Activated naive CD4-positive, alpha-beta T cell treated with anti-CD3 and anti-CD28 coated beads, Interleukin-2, amount 50 U/mL, for 16 hours (primary cell): ENCODE measurements at regions not wholly inside any gene's neighbourhood (a gene's known extent, or its start where the extent isn't known, plus 50 kb on each side); places are given as distances from the start of the nearest gene placed in this dataset.

Source experiments
- DNase-seq: peaks from one replicate; pipeline ENCODE4 v3.0.0-alpha.2; 2020

GRCh38 chr17:14803826-14804225 lies 461.3 kb downstream of the PMP22 start:
- no peak for DNase-seq

- DNase-seq = no peak
Observed at GRCh38 chr17:14797801-14798200, 467.3 kb downstream of the PMP22 start.

- DNase-seq = no peak
Observed at GRCh38 chr17:14797021-14797420, 468.1 kb downstream of the PMP22 start.

DNA sequence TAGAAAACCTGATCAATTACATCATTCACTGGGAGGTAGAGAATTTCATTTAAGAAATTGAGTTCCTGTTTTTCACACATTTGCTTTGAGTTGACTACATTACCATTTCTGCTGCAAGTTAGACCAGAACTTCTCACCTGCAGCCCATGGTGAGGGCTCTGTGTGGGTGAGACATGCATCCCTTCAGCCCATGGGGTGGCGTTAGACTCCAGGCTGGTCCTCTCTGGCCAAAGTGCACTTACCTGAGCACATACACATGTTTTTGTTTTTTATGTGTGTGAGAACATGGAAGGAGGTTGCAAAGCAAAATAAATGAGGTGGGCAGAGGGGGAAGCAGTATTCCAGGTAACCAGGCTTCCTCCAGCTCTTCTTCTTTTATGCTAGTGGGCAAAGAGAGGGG lies 470.2 kb downstream of the PMP22 start:
- DNase-seq = no peak

DNA sequence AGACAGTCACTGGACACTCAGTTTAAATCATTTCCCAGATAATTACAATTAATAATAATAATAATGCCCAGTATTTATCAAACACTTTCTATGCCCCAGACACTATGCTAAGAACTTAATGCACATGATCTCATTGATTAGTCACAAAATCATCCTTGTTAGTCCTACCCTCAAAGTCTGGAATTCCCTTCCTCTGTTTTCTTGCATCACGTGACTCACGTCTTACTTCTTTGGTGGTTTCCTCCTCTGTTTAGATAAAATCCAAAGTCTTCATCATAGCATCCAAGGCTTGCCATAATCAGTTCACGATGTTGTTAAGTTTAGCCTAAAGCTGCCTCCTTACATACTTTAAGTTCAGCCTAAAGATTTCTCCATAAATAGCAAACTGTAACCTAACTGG lies 471.9 kb downstream of the PMP22 start:
- no peak for DNase-seq

- DNase-seq = no peak
Observed at GRCh38 chr17:14792746-14793145, 472.4 kb downstream of the PMP22 start.

DNA sequence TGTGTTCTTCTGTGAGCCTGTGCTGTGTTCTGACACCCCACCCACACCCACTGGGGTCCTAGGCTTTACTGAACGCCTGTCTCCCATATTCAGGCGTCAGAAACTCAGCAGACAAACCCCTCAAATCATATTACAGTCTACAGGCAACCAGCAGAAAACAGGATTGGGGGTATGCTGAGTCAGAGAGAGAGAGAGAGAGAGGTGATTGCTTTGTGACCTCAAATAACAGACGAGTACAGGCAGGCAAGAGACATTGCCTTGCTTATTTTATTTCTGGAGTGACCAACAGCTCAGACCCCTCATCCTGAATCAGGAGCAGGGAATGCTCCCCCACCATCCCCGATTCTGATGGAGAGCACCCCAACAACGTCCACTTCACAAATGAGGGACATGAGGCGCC lies 473.9 kb downstream of the PMP22 start:
- DNase-seq = no peak

- DNase-seq = no peak
Observed at GRCh38 chr17:14790521-14790920, 474.6 kb downstream of the PMP22 start.

GRCh38 chr17:14784997-14785696 lies 480.0 kb downstream of the PMP22 start:
- DNase-seq = peak; percentile 28

DNA sequence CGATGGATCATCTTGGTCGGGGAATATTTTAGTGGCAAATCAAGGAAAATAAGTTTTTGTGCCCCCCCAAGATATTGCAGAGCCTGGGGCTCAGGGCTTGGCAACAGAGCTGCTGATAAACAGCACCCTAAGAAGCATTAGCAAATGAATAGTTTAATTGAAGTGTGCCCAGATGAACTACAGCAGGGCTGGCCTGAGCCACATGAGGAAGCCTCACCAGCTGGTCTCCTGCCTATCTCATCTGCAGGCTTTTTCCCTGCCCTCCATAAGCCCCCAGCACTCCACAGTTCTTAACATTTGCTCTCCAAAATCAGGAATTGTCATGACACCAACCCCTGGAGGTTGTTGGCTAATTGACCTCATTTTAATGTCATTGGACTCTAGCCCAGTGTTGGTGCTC lies 480.2 kb downstream of the HS3ST3B1 start:
- no peak for DNase-seq

DNA sequence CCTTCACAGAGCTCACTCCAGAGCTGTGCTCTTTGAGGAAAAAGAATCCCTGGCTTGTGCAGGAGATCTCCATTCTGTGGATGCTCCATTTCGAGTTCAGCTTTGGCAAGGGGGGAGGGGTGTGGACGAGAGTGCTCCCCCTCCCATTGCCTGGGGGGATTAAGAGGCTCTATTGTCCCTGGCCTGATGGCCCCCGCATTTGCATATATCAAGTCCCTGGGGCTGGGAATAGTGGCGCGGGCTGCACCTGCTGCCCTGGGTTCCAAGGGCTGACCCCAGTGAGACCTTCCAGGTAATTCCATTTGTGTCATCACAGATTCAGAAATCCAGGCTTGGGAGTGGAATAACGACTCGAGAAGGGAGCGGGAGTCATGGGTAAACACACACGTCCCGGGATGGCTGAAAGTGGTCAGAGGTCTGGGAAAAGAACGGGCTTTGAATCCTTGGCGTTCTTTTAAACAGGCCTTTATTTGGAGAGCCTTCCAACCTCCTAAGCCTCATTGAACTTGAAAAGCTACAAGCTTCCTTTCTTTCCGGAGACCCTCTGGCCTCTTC lies 479.3 kb downstream of the HS3ST3B1 start:
- DNase-seq = no peak

DNA sequence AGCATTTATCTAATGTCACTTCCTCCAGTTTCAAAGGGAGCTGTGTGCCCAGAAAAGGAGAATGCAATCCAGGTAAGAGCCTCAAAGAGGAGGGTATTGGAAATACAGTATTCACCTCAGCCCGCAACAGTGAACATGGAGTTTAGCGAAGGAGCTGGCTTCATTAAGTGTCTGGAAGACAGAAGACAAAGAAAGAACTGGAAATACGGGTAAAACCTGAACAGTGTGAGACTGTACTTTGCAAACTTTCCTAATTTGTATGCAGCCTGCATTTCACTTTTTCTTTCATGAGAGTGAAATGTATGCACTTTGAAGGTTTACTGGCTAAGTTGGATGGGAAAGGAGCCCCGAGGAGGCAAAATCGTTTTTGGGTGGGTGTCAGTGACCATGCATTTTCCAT lies 478.4 kb downstream of the HS3ST3B1 start:
- no peak for DNase-seq

- no peak for DNase-seq
Observed at GRCh38 chr17:14777291-14777690, 476.4 kb downstream of the HS3ST3B1 start.

- no peak for DNase-seq
Observed at GRCh38 chr17:14776791-14777190, 475.9 kb downstream of the HS3ST3B1 start.

- no peak for DNase-seq
Observed at GRCh38 chr17:14775731-14776492, 475.0 kb downstream of the HS3ST3B1 start.

DNA sequence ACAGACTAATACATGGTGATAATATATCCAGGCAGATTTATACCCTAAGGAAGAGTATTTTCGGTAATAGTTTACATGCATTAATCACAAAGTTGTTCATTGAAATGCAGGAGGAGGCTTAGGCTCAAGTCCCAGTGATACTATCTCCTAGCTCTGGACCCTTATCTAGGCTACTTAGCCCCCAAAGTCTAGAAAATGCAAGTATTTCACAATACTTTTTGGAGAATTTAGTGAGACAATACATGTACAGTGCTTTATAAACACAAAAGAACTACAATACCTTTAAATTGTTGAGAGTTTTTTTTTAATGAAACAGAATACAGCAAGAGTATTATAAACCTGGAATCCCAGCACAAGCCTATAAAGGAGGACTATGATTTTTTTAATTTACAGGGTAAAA lies 473.9 kb downstream of the HS3ST3B1 start:
- DNase-seq = no peak

DNA sequence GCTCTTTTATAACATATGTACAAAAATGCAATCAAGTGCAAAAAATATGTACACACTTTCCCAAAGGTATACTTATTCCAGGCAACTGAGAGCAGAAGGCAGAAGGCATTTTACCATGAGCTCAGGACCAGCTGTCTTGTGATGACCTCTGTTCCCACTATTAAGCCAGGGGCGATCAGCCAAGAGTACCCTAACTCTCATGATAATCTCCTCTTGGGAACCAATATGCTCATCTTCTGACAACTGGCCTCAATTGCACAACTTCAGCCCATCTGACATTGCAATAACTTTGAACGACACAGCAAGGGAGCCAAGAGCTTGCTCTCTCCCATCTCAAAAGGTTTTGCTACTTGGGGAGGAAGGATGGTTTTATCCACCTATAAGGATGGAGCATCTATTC lies 471.9 kb downstream of the HS3ST3B1 start:
- no peak for DNase-seq

DNA sequence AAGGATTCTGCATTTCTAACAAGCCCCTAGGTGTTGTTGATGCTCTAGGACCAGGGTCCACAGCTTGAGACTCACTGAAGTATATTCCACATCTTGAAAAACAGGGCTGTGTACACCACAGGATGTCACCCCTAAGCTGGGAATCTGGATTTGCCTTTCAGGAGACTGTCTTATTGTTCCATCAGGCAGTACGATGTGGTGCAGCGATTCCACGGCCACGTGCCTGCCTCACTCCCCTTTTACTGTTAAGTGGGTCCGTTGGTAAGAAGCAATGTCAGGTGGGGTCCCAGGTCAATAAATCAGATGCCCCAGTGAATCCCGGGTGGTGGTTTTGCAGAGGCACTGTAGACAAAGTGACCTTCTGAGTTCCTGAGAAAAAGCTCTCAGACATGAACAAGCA lies 470.7 kb downstream of the HS3ST3B1 start:
- no peak for DNase-seq

- DNase-seq = no peak
Observed at GRCh38 chr17:14768923-14769322, 468.0 kb downstream of the HS3ST3B1 start.

DNA sequence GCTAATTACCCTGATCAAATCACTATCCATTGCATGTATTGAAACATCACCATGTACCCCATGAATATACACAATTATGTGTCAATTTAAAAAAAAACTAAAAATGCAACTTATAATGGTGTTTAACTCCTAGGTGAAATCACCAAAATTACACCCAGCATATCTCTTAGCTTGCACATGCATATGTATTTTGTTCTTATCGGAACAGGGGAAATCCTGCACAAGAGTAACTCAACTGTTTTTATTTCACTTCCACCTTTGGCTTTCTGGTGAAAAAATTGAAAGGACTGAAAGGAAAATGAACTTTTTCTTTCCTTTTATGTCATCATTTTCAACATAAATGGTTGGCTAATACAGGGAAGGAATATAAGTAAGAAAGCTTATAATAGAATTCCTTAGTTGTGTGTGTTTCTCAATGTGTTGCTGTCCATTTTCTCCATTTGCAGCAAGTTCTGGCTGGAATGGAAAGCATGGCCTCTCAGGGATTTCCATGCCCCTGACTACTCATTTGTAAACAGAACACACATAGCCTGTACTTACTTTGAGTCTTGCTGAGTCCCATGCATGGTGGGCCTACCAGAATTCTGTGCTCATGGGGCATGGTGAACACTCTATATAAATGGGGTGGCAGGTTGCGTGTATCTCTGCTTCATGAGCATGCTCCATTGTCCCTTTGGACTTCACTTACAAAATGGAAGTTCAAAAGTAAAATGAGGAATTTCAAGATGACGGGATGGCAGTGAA lies 462.0 kb downstream of the HS3ST3B1 start:
- DNase-seq = no peak

- no peak for DNase-seq
Observed at GRCh38 chr17:14760719-14761411, 460.0 kb downstream of the HS3ST3B1 start.

DNA sequence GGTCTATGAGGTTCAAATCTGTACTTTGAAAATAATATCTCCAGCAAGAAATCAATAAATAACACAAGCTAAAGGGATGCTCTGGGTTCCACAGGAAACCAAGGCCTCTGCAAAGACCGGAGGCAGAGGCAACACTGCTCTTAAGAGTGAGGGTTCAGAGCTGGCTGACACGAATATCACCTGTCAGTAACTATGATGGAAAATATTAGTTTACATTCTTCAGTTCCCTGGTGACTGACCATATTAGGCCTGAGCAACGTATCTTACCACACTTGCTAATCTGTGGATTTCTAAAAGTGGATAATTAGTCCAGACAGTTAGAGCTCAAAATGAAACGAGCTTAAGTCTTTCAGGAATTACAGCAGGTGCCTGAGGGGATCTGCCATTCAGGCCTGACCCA lies 459.3 kb downstream of the HS3ST3B1 start:
- no peak for DNase-seq

DNA sequence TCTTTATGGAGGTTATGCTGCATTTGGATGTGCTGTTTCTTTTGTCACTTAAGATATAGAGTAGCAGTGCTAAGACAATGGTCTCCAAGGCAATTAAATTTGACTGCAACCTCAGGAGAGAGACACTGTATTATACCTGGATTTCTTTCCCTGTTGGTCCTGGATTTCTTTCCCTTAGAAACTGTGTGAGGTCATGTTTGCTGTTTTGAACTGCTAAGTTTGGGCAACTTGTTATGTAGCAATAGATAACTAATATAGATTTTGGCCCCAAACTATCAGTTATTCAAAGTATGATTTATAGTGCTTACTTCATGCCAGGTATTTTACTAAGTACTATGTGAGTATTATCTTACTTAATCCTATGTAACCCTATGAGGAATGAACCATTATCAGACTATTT lies 458.4 kb downstream of the HS3ST3B1 start:
- DNase-seq = no peak
